ENCODE measurements at regions not wholly inside any gene's neighbourhood (a gene's known extent, or its start where the extent isn't known, plus 50 kb on each side); places are given as distances from the start of the nearest gene placed in this dataset.

GRCh38 chr11:115929618-115930129 lies 425.5 kb upstream of the CADM1 start:
- in situ Hi-C loops (cut with HindIII; ENCODE audit: low pct_unique_long_range_greater_than_20kb, low sequenced_read_pairs), result no loop called here
- Histone ChIP-seq H3K4me1 (ENCODE audit: control insufficient read depth, insufficient read depth, low read length) (no peaks in the 10 kb centered on the region), H3K9me3 (ENCODE audit: control insufficient read depth, insufficient read depth, low read depth, low read length) (no peaks in the 10 kb centered on the region), H3K36me3 (ENCODE audit: control insufficient read depth, insufficient read depth, low read length) (no peaks in the 10 kb centered on the region), H3K27me3 (ENCODE audit: control insufficient read depth, insufficient read depth, low read length) (no peaks in the 10 kb centered on the region), H3K27ac (ENCODE audit: low read length) (no peak overlapping the region), H3K4me3 (ENCODE audit: low read depth in 2 of 2, low read length in 2 of 2) (no peak overlapping the region)
- no peak for TF ChIP-seq REST (IDR thresholded peaks at IDR 0.05; ENCODE audit: insufficient read depth in 1 of 2, low read depth in 2 of 2, low read length in 1 of 2)
- no peak for TF ChIP-seq POLR2AphosphoS5 (IDR thresholded peaks at IDR 0.05; ENCODE audit: low read depth, low read length)
- TF ChIP-seq CTCF (IDR thresholded peaks at IDR 0.05), result no peak
- TF ChIP-seq SIN3A (IDR thresholded peaks at IDR 0.05; ENCODE audit: borderline replicate concordance, insufficient read depth, low read depth, low read length), result no peak
- no peak for TF ChIP-seq TCF7L2 (IDR thresholded peaks at IDR 0.05; ENCODE audit: low read depth, low read length)
- ChIA-PET POLR2A (no interaction called here), CTCF (interaction anchor here (0.6 kb wide), 1 partner anchor 59 kb away, joined by 3 read pairs; no protein-coding TSS in a partner anchor)
- intact Hi-C loops (cut with micrococcal nuclease; ENCODE audit: unreplicated experiment), result no loop called here
- no TSS peak for BruUV-seq (replicated peaks)
- no peak for ATAC-seq
- DNase-seq (ENCODE audit: low read depth, low spot score), result no peak

GRCh38 chr11:115928811-115929210 lies 424.6 kb upstream of the CADM1 start:
- no peak for DNase-seq (ENCODE audit: low read depth, low spot score)
- TF ChIP-seq SIN3A (IDR thresholded peaks at IDR 0.05; ENCODE audit: borderline replicate concordance, insufficient read depth, low read depth, low read length), result no peak
- no peak for TF ChIP-seq TCF7L2 (IDR thresholded peaks at IDR 0.05; ENCODE audit: low read depth, low read length)
- TF ChIP-seq REST (IDR thresholded peaks at IDR 0.05; ENCODE audit: insufficient read depth in 1 of 2, low read depth in 2 of 2, low read length in 1 of 2), result no peak
- no peak for TF ChIP-seq CTCF (IDR thresholded peaks at IDR 0.05)
- no peak for TF ChIP-seq POLR2AphosphoS5 (IDR thresholded peaks at IDR 0.05; ENCODE audit: low read depth, low read length)
- no peak for ATAC-seq
- no TSS peak for BruUV-seq (replicated peaks)
- intact Hi-C loops (cut with micrococcal nuclease; ENCODE audit: unreplicated experiment) (no loop called here), in situ Hi-C loops (cut with HindIII; ENCODE audit: low pct_unique_long_range_greater_than_20kb, low sequenced_read_pairs) (no loop called here)
- Histone ChIP-seq H3K9me3 (ENCODE audit: control insufficient read depth, insufficient read depth, low read depth, low read length) (no peaks in the 10 kb centered on the region), H3K36me3 (ENCODE audit: control insufficient read depth, insufficient read depth, low read length) (no peaks in the 10 kb centered on the region), H3K4me1 (ENCODE audit: control insufficient read depth, insufficient read depth, low read length) (no peaks in the 10 kb centered on the region), H3K27me3 (ENCODE audit: control insufficient read depth, insufficient read depth, low read length) (no peaks in the 10 kb centered on the region), H3K27ac (ENCODE audit: low read length) (no peak overlapping the region), H3K4me3 (ENCODE audit: low read depth in 2 of 2, low read length in 2 of 2) (no peak overlapping the region)
- ChIA-PET CTCF (no interaction called here), POLR2A (no interaction called here)
